ENCODE measurements at regions not wholly inside any gene's neighbourhood (a gene's known extent, or its start where the extent isn't known, plus 50 kb on each side); places are given as distances from the start of the nearest gene placed in this dataset.

GRCh38 chr13:70856711-70857110 lies 748.5 kb upstream of the KLHL1 start:
- in situ Hi-C loops (cut with HindIII; ENCODE audit: low sequenced_read_pairs), result no loop called here
- no peak for TF ChIP-seq CTCF (IDR thresholded peaks at IDR 0.05; ENCODE audit: low read depth, low read length, missing control alignments)
- no peak overlapping the region for H3K4me3 ChIP-seq (ENCODE audit: low read depth, low read length)
- no peak for DNase-seq (ENCODE audit: low read depth)

GRCh38 chr13:70856025-70856424 lies 747.8 kb upstream of the KLHL1 start:
- DNase-seq (ENCODE audit: low read depth), result no peak
- no peak for TF ChIP-seq CTCF (IDR thresholded peaks at IDR 0.05; ENCODE audit: low read depth, low read length, missing control alignments)
- in situ Hi-C loops (cut with HindIII; ENCODE audit: low sequenced_read_pairs), result no loop called here
- no peak overlapping the region for H3K4me3 ChIP-seq (ENCODE audit: low read depth, low read length)

GRCh38 chr13:70849222-70849621 lies 741.0 kb upstream of the KLHL1 start:
- no peak for TF ChIP-seq CTCF (IDR thresholded peaks at IDR 0.05; ENCODE audit: low read depth, low read length, missing control alignments)
- no peak overlapping the region for H3K4me3 ChIP-seq (ENCODE audit: low read depth, low read length)
- no peak for DNase-seq (ENCODE audit: low read depth)
- in situ Hi-C loops (cut with HindIII; ENCODE audit: low sequenced_read_pairs), result no loop called here

- TF ChIP-seq CTCF (IDR thresholded peaks at IDR 0.05; ENCODE audit: low read depth, low read length, missing control alignments), result no peak
- H3K4me3 ChIP-seq (ENCODE audit: low read depth, low read length), result no peak overlapping the region
- no peak for DNase-seq (ENCODE audit: low read depth)
- in situ Hi-C loops (cut with HindIII; ENCODE audit: low sequenced_read_pairs), result no loop called here
Observed at GRCh38 chr13:70844391-70845108, 736.3 kb upstream of the KLHL1 start.

GRCh38 chr13:70842062-70842644 lies 733.9 kb upstream of the KLHL1 start:
- H3K4me3 ChIP-seq (ENCODE audit: low read depth, low read length), result no peak overlapping the region
- TF ChIP-seq CTCF (IDR thresholded peaks at IDR 0.05; ENCODE audit: low read depth, low read length, missing control alignments), result no peak
- DNase-seq (ENCODE audit: low read depth), result no peak
- in situ Hi-C loops (cut with HindIII; ENCODE audit: low sequenced_read_pairs), result no loop called here

- DNase-seq (ENCODE audit: low read depth), result no peak
- in situ Hi-C loops (cut with HindIII; ENCODE audit: low sequenced_read_pairs), result no loop called here
- no peak overlapping the region for H3K4me3 ChIP-seq (ENCODE audit: low read depth, low read length)
- TF ChIP-seq CTCF (IDR thresholded peaks at IDR 0.05; ENCODE audit: low read depth, low read length, missing control alignments), result no peak
Observed at GRCh38 chr13:70841240-70842061, 733.2 kb upstream of the KLHL1 start.

All from astrocyte of the cerebellum (primary cell).